ENCODE measurements at regions not wholly inside any gene's neighbourhood (a gene's known extent, or its start where the extent isn't known, plus 50 kb on each side); places are given as distances from the start of the nearest gene placed in this dataset.

DNA sequence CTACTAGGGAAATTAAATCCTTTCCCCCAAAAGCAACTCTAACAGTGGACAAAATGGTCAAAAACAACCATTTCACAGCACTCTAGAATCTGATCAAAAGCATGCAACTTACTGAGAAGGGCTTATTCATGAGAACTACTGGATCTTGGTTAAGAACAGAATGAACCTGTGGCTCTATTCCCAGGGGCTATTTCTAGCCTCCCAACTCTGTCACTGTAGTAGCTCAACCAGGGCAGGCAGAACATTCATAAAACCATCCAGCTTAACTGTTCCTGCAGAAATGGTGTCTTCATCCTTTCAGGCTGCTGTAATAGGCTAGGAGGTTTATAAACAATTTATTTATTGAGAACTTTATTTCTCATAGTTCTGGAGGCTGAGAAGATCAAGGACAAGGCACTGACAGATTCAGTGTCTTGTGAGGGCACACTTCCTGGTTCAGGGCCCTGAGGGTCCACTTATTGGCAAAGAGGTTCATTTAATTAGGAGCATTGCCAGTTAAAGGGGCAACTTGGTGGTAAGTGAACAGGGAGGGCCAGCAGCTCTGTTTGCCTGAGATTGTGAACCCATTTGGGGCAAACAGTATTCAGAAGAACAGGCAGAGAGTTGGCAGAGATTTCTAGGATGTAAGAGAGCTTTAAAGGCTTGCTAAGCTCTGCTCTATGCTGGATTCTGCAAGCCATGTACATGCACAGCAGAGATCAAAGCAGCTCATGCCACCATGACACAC is 238.5 kb upstream of the FBXL7 start (continued):
- TF ChIP-seq, protein P1, sequence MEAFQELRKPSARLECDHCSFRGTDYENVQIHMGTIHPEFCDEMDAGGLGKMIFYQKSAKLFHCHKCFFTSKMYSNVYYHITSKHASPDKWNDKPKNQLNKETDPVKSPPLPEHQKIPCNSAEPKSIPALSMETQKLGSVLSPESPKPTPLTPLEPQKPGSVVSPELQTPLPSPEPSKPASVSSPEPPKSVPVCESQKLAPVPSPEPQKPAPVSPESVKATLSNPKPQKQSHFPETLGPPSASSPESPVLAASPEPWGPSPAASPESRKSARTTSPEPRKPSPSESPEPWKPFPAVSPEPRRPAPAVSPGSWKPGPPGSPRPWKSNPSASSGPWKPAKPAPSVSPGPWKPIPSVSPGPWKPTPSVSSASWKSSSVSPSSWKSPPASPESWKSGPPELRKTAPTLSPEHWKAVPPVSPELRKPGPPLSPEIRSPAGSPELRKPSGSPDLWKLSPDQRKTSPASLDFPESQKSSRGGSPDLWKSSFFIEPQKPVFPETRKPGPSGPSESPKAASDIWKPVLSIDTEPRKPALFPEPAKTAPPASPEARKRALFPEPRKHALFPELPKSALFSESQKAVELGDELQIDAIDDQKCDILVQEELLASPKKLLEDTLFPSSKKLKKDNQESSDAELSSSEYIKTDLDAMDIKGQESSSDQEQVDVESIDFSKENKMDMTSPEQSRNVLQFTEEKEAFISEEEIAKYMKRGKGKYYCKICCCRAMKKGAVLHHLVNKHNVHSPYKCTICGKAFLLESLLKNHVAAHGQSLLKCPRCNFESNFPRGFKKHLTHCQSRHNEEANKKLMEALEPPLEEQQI (IDR thresholded peaks at IDR 0.05): no peak
- TF ChIP-seq, protein P2, sequence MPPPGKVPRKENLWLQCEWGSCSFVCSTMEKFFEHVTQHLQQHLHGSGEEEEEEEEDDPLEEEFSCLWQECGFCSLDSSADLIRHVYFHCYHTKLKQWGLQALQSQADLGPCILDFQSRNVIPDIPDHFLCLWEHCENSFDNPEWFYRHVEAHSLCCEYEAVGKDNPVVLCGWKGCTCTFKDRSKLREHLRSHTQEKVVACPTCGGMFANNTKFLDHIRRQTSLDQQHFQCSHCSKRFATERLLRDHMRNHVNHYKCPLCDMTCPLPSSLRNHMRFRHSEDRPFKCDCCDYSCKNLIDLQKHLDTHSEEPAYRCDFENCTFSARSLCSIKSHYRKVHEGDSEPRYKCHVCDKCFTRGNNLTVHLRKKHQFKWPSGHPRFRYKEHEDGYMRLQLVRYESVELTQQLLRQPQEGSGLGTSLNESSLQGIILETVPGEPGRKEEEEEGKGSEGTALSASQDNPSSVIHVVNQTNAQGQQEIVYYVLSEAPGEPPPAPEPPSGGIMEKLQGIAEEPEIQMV (tag; conservative IDR thresholded peaks at IDR 0.05; ENCODE audit: low read depth): no peak
- TF ChIP-seq EGR1 (conservative IDR thresholded peaks at IDR 0.05): no peak

DNA sequence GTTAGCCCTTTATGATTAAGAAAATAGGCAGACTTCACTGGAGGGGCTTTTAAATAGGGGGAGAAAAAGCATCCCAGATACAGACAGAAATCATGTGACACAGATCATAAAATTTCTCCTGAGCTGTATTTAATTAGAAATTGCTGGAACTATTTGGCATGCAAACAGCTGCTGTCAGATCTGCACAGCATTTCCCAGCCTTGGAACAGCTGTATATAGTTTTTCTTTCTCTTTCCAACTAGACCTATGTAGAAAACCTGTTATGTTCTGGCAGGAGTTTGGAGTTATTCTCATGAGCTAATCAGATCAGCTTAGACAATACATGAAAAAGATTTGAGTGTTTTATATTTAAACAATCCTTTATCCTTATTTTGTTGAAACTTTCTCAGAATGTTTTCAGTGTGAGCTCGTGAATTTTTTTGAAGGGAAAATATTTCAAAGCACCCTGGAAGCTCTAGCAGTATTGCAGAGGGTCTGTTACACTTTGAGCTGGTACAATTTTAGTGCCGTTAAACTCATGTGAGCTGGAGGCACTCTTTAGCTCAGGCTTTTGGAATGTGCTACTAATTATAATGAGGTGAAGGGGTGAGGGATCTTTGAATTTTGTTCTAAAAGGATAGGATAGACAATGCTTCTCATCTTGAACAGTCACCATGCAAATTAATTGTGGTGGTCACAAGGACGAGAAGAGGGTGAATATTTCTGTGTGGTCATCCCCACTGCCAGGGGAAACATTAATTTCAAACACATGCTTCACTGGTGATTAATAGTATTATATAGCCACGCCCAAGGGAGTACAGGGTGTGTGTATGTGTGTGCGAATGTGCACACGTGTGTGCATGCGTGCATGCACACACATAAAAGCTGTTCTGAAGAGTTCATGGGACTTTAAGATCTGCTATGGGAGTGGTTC is 239.4 kb upstream of the FBXL7 start:
- Histone ChIP-seq H3K9me1 (ENCODE audit: control insufficient read depth, insufficient read depth, low read length) (no peaks in the 10 kb centered on the region), H3K4me1 (replicated peaks in 1 of 2; ENCODE audit: control insufficient read depth in 2 of 2, insufficient read depth in 2 of 2, low read length in 2 of 2) (no peaks in the 10 kb centered on the region), H3K79me2 (ENCODE audit: control insufficient read depth, insufficient read depth, low read length) (no peaks in the 10 kb centered on the region), H3K27ac (ENCODE audit: extremely low read depth, low read depth, low read length) (no peak overlapping the region), H3K4me2 (ENCODE audit: insufficient read depth, low read length) (no peak overlapping the region), H3K4me3 (no peak overlapping the region), H4K20me1 (replicated peaks; ENCODE audit: control insufficient read depth, insufficient read depth, low read length) (no peaks in the 10 kb centered on the region), H3K27me3 (ENCODE audit: control insufficient read depth in 2 of 2, insufficient read depth in 2 of 2, low read length in 2 of 2) (no peaks in the 10 kb centered on the region), H3K9me3 (replicated peaks; ENCODE audit: control insufficient read depth, insufficient read depth, low read depth, low read length) (peaks cover 3% of the 10 kb centered on the region; the same call in 1 of the 2 replicates), H3K9ac (ENCODE audit: insufficient read depth in 1 of 2, low read depth in 2 of 2, low read length in 2 of 2) (no peak overlapping the region), H3K36me3 (ENCODE audit: control insufficient read depth, insufficient read depth, low read length) (no peaks in the 10 kb centered on the region), H2AFZ (ENCODE audit: low read depth, low read length) (no peak overlapping the region)
- DNase-seq (ENCODE audit: extremely low read depth in 1 of 4, low spot score in 3 of 4) (no peak), FAIRE-seq (no peak), ATAC-seq (no peak)
- WGBS (ENCODE audit: insufficient coverage, low coverage, missing lambda C conversion rate): under 1% methylated on average over 7 of the region's 7 CpGs
- in situ Hi-C loops (cut with MboI) (no loop called here), intact Hi-C loops (cut with micrococcal nuclease) (no loop called here)
- ChIA-PET CTCF (ENCODE audit: low intra/inter-chr PET ratio) (no interaction called here), POLR2A (no interaction called here)
- BruUV-seq (replicated peaks): no TSS peak
- TF ChIP-seq, protein P3, sequence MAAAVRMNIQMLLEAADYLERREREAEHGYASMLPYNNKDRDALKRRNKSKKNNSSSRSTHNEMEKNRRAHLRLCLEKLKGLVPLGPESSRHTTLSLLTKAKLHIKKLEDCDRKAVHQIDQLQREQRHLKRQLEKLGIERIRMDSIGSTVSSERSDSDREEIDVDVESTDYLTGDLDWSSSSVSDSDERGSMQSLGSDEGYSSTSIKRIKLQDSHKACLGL (CRISPR knock-in tag; IDR thresholded peaks at IDR 0.05; ENCODE audit: borderline replicate concordance, poor library complexity, severe bottlenecking): no peak
- TF ChIP-seq, protein P4, sequence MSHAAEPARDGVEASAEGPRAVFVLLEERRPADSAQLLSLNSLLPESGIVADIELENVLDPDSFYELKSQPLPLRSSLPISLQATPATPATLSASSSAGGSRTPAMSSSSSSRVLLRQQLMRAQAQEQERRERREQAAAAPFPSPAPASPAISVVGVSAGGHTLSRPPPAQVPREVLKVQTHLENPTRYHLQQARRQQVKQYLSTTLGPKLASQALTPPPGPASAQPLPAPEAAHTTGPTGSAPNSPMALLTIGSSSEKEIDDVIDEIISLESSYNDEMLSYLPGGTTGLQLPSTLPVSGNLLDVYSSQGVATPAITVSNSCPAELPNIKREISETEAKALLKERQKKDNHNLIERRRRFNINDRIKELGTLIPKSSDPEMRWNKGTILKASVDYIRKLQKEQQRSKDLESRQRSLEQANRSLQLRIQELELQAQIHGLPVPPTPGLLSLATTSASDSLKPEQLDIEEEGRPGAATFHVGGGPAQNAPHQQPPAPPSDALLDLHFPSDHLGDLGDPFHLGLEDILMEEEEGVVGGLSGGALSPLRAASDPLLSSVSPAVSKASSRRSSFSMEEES (CRISPR knock-in tag; IDR thresholded peaks at IDR 0.05): peak; percentile 16; the same call in 1 of the 2 replicates
- no peak for TF ChIP-seq ZBED1 (IDR thresholded peaks at IDR 0.05)
- TF ChIP-seq DMBX1 (CRISPR knock-in tag; IDR thresholded peaks at IDR 0.05; ENCODE audit: borderline replicate concordance): no peak
- TF ChIP-seq ZNF212 (CRISPR knock-in tag; IDR thresholded peaks at IDR 0.05): no peak
- no peak for TF ChIP-seq MEF2A (IDR thresholded peaks at IDR 0.05; ENCODE audit: control insufficient read depth, low read depth, low read length)

All from K562 (cell line).